Panc1 (cell line): ENCODE measurements at regions not wholly inside any gene's neighbourhood (a gene's known extent, or its start where the extent isn't known, plus 50 kb on each side); places are given as distances from the start of the nearest gene placed in this dataset.

Experiments used
- ATAC-seq: fragments of 200-7000 bp; cut with Tn5 transposase; 2 replicates; pipeline ENCODE4 v1.9.1; 2020; ENCODE audit warnings: mild to moderate bottlenecking, moderate library complexity
- BruUV-seq: library from RNA; stranded (reverse); fragments of 400-500 nt; replicated peaks from 2 replicates; lab custom pipeline; 2021; lab: Mats Ljungman, UMichigan
- CTCF ChIA-PET: fragments of 300-600 bp; sonication (Branson Sonifier 250); formaldehyde crosslinking; loops from one replicate; lab custom pipeline; 2022; ENCODE audit warnings: antibody characterized with exemption; lab: Charles Lee
- POLR2A ChIA-PET: fragments of 300-600 bp; sonication (Branson Sonifier 250); formaldehyde crosslinking; loops from one replicate; lab custom pipeline; 2022; ENCODE audit warnings: antibody characterized with exemption; lab: Charles Lee
- DNase-seq: peaks from one replicate; pipeline ENCODE4 v3.0.0-alpha.2; 2010; ENCODE audit warnings: low read depth, low spot score
- H3K27ac ChIP-seq: 2 replicates; pipeline ENCODE4 v1.5.1; 2011; ENCODE audit warnings: mild to moderate bottlenecking, low read length, inconsistent platforms
- H3K27me3 ChIP-seq: fragments of 200-500 bp; sonication (Bioruptor generic); 2 replicates; pipeline ENCODE4 v1.6.0; 2014; ENCODE audit warnings: low read length, inconsistent platforms; ENCODE audit not compliant: control insufficient read depth, insufficient read depth
- H3K36me3 ChIP-seq: fragments of 200-500 bp; sonication (Bioruptor generic); 2 replicates; pipeline ENCODE4 v1.5.1; 2014; ENCODE audit warnings: inconsistent platforms, mild to moderate bottlenecking, low read length, moderate library complexity; ENCODE audit not compliant: control insufficient read depth, insufficient read depth
- H3K4me1 ChIP-seq: 2 replicates; pipeline ENCODE4 v1.5.1; 2011; ENCODE audit warnings: inconsistent platforms, mild to moderate bottlenecking, low read length, moderate library complexity; ENCODE audit not compliant: control insufficient read depth, insufficient read depth
- H3K4me3 ChIP-seq, 2 experiments: 2 replicates each; pipeline ENCODE4 v1.5.1; 2011 to 2012; ENCODE audit warnings: low read depth in 2 of 2, low read length in 2 of 2, mild to moderate bottlenecking in 2 of 2, inconsistent platforms in 1 of 2, moderate library complexity in 1 of 2
- H3K9me3 ChIP-seq: fragments of 200-500 bp; sonication (Bioruptor generic); 2 replicates; pipeline ENCODE4 v1.5.1; 2014; ENCODE audit warnings: low read depth, mild to moderate bottlenecking, inconsistent platforms, low read length, moderate library complexity; ENCODE audit not compliant: control insufficient read depth, insufficient read depth
- POLR2AphosphoS5 ChIP-seq: IDR thresholded peaks from 2 replicates; pipeline ENCODE4 v1.6.1; 2012; ENCODE audit warnings: mild to moderate bottlenecking, low read depth, low read length, moderate library complexity
- SIN3A ChIP-seq: IDR thresholded peaks from 2 replicates; pipeline ENCODE4 v1.6.1; 2012; ENCODE audit warnings: low read depth, mild to moderate bottlenecking, low read length, moderate library complexity, borderline replicate concordance; ENCODE audit not compliant: insufficient read depth
- TCF7L2 ChIP-seq: IDR thresholded peaks from 2 replicates; pipeline ENCODE4 v1.6.1; 2011; ENCODE audit warnings: mild to moderate bottlenecking, low read depth, low read length, inconsistent platforms
- in situ Hi-C: cut with HindIII; loops from 2 replicates; pipeline ENCODE4 v1.10.0; 2016; ENCODE audit warnings: low sequenced_read_pairs, low pct_unique_long_range_greater_than_20kb
- intact Hi-C: fragments of 100-400 bp; cut with micrococcal nuclease; formaldehyde crosslinking; loops from one replicate; pipeline ENCODE4 v1.10.0; 2022; ENCODE audit not compliant: unreplicated experiment
- TF ChIP-seq, protein P1 (sequence below): fragments of 450-650 bp; IDR thresholded peaks from 2 replicates; pipeline ENCODE4 v1.5.1; 2017; ENCODE audit warnings: mild to moderate bottlenecking
- TF ChIP-seq, protein P2 (sequence below), 2 experiments: IDR thresholded peaks; 2 replicates each; pipeline ENCODE4 v1.6.1; 2011 to 2012; ENCODE audit warnings: low read depth in 2 of 2, control low read depth in 1 of 2, low read length in 1 of 2, mild to moderate bottlenecking in 1 of 2, moderate library complexity in 1 of 2; ENCODE audit not compliant: insufficient read depth in 1 of 2

- CTCF ChIA-PET = interaction anchor here (0.7 kb wide), 1 partner anchor 1144 kb away, joined by 6 read pairs; no protein-coding TSS in a partner anchor
- ATAC-seq = no peak
These were observed 84.0 kb upstream of the ACSL3 start for GRCh38 chr2:222776792-222777191.

GRCh38 chr2:222778400-222778799 is 82.4 kb upstream of the ACSL3 start:
- no peaks in the 10 kb centered on the region for H3K9me3 ChIP-seq
- H3K4me1 ChIP-seq = no peaks in the 10 kb centered on the region
- peaks cover 2% of the 10 kb centered on the region; the same call in 1 of the 2 replicates for H3K27me3 ChIP-seq
- intact Hi-C loops (no loop called here), in situ Hi-C loops (no loop called here)
- TF ChIP-seq, protein P1, sequence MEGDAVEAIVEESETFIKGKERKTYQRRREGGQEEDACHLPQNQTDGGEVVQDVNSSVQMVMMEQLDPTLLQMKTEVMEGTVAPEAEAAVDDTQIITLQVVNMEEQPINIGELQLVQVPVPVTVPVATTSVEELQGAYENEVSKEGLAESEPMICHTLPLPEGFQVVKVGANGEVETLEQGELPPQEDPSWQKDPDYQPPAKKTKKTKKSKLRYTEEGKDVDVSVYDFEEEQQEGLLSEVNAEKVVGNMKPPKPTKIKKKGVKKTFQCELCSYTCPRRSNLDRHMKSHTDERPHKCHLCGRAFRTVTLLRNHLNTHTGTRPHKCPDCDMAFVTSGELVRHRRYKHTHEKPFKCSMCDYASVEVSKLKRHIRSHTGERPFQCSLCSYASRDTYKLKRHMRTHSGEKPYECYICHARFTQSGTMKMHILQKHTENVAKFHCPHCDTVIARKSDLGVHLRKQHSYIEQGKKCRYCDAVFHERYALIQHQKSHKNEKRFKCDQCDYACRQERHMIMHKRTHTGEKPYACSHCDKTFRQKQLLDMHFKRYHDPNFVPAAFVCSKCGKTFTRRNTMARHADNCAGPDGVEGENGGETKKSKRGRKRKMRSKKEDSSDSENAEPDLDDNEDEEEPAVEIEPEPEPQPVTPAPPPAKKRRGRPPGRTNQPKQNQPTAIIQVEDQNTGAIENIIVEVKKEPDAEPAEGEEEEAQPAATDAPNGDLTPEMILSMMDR = no peak
- no peak for TF ChIP-seq POLR2AphosphoS5
- TF ChIP-seq SIN3A = no peak
- TF ChIP-seq, protein P2, sequence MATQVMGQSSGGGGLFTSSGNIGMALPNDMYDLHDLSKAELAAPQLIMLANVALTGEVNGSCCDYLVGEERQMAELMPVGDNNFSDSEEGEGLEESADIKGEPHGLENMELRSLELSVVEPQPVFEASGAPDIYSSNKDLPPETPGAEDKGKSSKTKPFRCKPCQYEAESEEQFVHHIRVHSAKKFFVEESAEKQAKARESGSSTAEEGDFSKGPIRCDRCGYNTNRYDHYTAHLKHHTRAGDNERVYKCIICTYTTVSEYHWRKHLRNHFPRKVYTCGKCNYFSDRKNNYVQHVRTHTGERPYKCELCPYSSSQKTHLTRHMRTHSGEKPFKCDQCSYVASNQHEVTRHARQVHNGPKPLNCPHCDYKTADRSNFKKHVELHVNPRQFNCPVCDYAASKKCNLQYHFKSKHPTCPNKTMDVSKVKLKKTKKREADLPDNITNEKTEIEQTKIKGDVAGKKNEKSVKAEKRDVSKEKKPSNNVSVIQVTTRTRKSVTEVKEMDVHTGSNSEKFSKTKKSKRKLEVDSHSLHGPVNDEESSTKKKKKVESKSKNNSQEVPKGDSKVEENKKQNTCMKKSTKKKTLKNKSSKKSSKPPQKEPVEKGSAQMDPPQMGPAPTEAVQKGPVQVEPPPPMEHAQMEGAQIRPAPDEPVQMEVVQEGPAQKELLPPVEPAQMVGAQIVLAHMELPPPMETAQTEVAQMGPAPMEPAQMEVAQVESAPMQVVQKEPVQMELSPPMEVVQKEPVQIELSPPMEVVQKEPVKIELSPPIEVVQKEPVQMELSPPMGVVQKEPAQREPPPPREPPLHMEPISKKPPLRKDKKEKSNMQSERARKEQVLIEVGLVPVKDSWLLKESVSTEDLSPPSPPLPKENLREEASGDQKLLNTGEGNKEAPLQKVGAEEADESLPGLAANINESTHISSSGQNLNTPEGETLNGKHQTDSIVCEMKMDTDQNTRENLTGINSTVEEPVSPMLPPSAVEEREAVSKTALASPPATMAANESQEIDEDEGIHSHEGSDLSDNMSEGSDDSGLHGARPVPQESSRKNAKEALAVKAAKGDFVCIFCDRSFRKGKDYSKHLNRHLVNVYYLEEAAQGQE (IDR thresholded peaks at IDR 0.05; ENCODE audit: insufficient read depth in 1 of 2, low read depth in 2 of 2, low read length in 1 of 2) = no peak
- no peak for TF ChIP-seq TCF7L2
- no peak overlapping the region for H3K27ac ChIP-seq
- no TSS peak for BruUV-seq
- no peaks in the 10 kb centered on the region for H3K36me3 ChIP-seq
- DNase-seq = no peak
- ATAC-seq = no peak
- POLR2A ChIA-PET = no interaction called here
- H3K4me3 ChIP-seq = no peak overlapping the region
- CTCF ChIA-PET = no interaction called here

More at GRCh38 chr2:222776792-222777191, 84.0 kb upstream of the ACSL3 start:
- Histone ChIP-seq H3K27ac (no peak overlapping the region), H3K4me1 (no peaks in the 10 kb centered on the region), H3K27me3 (no peaks in the 10 kb centered on the region), H3K36me3 (no peaks in the 10 kb centered on the region), H3K9me3 (no peaks in the 10 kb centered on the region), H3K4me3 (no peak overlapping the region)
- in situ Hi-C loops = no loop called here
- intact Hi-C loops = no loop called here
- TF ChIP-seq TCF7L2 = no peak
- TF ChIP-seq SIN3A = no peak
- TF ChIP-seq, protein P1 = no peak
- TF ChIP-seq POLR2AphosphoS5 = no peak
- TF ChIP-seq, protein P2 (IDR thresholded peaks at IDR 0.05; ENCODE audit: insufficient read depth in 1 of 2, low read depth in 2 of 2, low read length in 1 of 2) = no peak
- POLR2A ChIA-PET = interaction anchor here (0.7 kb wide), 1 partner anchor 14 kb away, joined by 7 read pairs; no protein-coding TSS in a partner anchor
- no TSS peak for BruUV-seq
- DNase-seq = no peak
